ENCODE measurements at regions not wholly inside any gene's neighbourhood (a gene's known extent, or its start where the extent isn't known, plus 50 kb on each side); places are given as distances from the start of the nearest gene placed in this dataset.

GRCh38 chr1:195979646-195980045 lies 628.6 kb downstream of the KCNT2 start:
- no peak overlapping the region for H3K4me3 ChIP-seq (ENCODE audit: low read depth, low read length)
- TF ChIP-seq CTCF (IDR thresholded peaks at IDR 0.05; ENCODE audit: borderline replicate concordance, insufficient read depth, low read depth, low read length) = no peak

GRCh38 chr1:195973311-195973904 lies 634.8 kb downstream of the KCNT2 start:
- TF ChIP-seq CTCF (IDR thresholded peaks at IDR 0.05; ENCODE audit: borderline replicate concordance, insufficient read depth, low read depth, low read length) = no peak
- H3K4me3 ChIP-seq (ENCODE audit: low read depth, low read length) = no peak overlapping the region

GRCh38 chr1:195971589-195971988 lies 636.7 kb downstream of the KCNT2 start:
- TF ChIP-seq CTCF (IDR thresholded peaks at IDR 0.05; ENCODE audit: borderline replicate concordance, insufficient read depth, low read depth, low read length) = no peak
- no peak overlapping the region for H3K4me3 ChIP-seq (ENCODE audit: low read depth, low read length)

- H3K4me3 ChIP-seq (ENCODE audit: low read depth, low read length) = no peak overlapping the region
- no peak for TF ChIP-seq CTCF (IDR thresholded peaks at IDR 0.05; ENCODE audit: borderline replicate concordance, insufficient read depth, low read depth, low read length)
Measured at GRCh38 chr1:195970209-195970608, 638.0 kb downstream of the KCNT2 start.

- no peak overlapping the region for H3K4me3 ChIP-seq (ENCODE audit: low read depth, low read length)
- no peak for TF ChIP-seq CTCF (IDR thresholded peaks at IDR 0.05; ENCODE audit: borderline replicate concordance, insufficient read depth, low read depth, low read length)
Measured at GRCh38 chr1:195965475-195965874, 642.8 kb downstream of the KCNT2 start.

GRCh38 chr1:195965036-195965435 lies 643.2 kb downstream of the KCNT2 start:
- no peak for TF ChIP-seq CTCF (IDR thresholded peaks at IDR 0.05; ENCODE audit: borderline replicate concordance, insufficient read depth, low read depth, low read length)

GRCh38 chr1:195964516-195964915 lies 643.7 kb downstream of the KCNT2 start:
- no peak for TF ChIP-seq CTCF (IDR thresholded peaks at IDR 0.05; ENCODE audit: borderline replicate concordance, insufficient read depth, low read depth, low read length)
- H3K4me3 ChIP-seq (ENCODE audit: low read depth, low read length) = no peak overlapping the region

More at GRCh38 chr1:195965036-195965435, 643.2 kb downstream of the KCNT2 start:
- no peak overlapping the region for H3K4me3 ChIP-seq (ENCODE audit: low read depth, low read length)

All from GM12875 (cell line).